Mesodermal cell (in vitro differentiated cells): ENCODE measurements at regions not wholly inside any gene's neighbourhood (a gene's known extent, or its start where the extent isn't known, plus 50 kb on each side); places are given as distances from the start of the nearest gene placed in this dataset.
"Not testable (repeated sequence)": the region's sequence is repeated elsewhere in the genome, so short reads cannot be mapped to it uniquely, and the experiment has no call there.

Experiments
- H3K27ac ChIP-seq: 2 replicates; pipeline ENCODE4 v1.7.0; 2013; ENCODE audit warnings: mild to moderate bottlenecking, low read depth, low read length, moderate library complexity; ENCODE audit not compliant: severe bottlenecking
- H3K36me3 ChIP-seq: 2 replicates; pipeline ENCODE4 v1.7.1; 2013; ENCODE audit warnings: mild to moderate bottlenecking, low read length, moderate library complexity; ENCODE audit not compliant: control insufficient read depth, insufficient read depth
- H3K4me1 ChIP-seq: one replicate; pipeline ENCODE4 v1.7.1; 2013; ENCODE audit warnings: mild to moderate bottlenecking, low read length; ENCODE audit not compliant: insufficient read depth, control insufficient read depth, poor library complexity, severe bottlenecking
- H3K4me3 ChIP-seq: 2 replicates; pipeline ENCODE4 v1.7.0; 2013; ENCODE audit warnings: low read length, control low read depth, mild to moderate bottlenecking; ENCODE audit not compliant: insufficient read depth, poor library complexity, severe bottlenecking; ENCODE audit errors: extremely low read depth
- H3K9me3 ChIP-seq: 2 replicates; pipeline ENCODE4 v1.7.1; 2013; ENCODE audit warnings: mild to moderate bottlenecking, low read length, moderate library complexity; ENCODE audit not compliant: control insufficient read depth
- WGBS, 2 experiments: methylation state at CpG; one replicate each; pipeline ENCODE4 v1.1.5; 2013; ENCODE audit warnings: missing lambda C conversion rate in 2 of 2; ENCODE audit not compliant: insufficient coverage in 2 of 2; 5-methylcytosine and 5-hydroxymethylcytosine counted together

- H3K4me3 ChIP-seq, H3K4me1 ChIP-seq, H3K27ac ChIP-seq, H3K9me3 ChIP-seq, H3K36me3 ChIP-seq: not testable (repeated sequence)
- WGBS, 2 experiments: 74 to 100% methylated on average over 1 to 4 of the region's 5 CpGs
Measured at GRCh38 chr3:181324516-181324915, 335.0 kb upstream of the DNAJC19 start.

GRCh38 chr3:181318321-181318720 is 328.8 kb upstream of the DNAJC19 start:
- H3K36me3 ChIP-seq: no peaks in the 10 kb centered on the region
- no peak overlapping the region for H3K4me3 ChIP-seq
- H3K4me1 ChIP-seq: no peaks in the 10 kb centered on the region
- H3K9me3 ChIP-seq: no peaks in the 10 kb centered on the region
- no peak overlapping the region for H3K27ac ChIP-seq

- Histone ChIP-seq H3K4me1 (no peaks in the 10 kb centered on the region), H3K9me3 (no peaks in the 10 kb centered on the region), H3K36me3 (no peaks in the 10 kb centered on the region), H3K27ac (no peak overlapping the region), H3K4me3 (no peak overlapping the region)
- WGBS, 2 experiments: 67 to 75% methylated on average over 2 of the region's 3 CpGs
Measured at GRCh38 chr3:181317508-181317907, 328.0 kb upstream of the DNAJC19 start.

- H3K9me3 ChIP-seq: no peaks in the 10 kb centered on the region
- no peak overlapping the region for H3K4me3 ChIP-seq
- no CpG with 5 or more reads among the region's 1 CpG for WGBS, 2 experiments
Measured at GRCh38 chr3:181316482-181316881, 326.9 kb upstream of the DNAJC19 start.

GRCh38 chr3:181313335-181313734 is 323.8 kb upstream of the DNAJC19 start:
- WGBS, 2 experiments: 63 to 71% methylated on average over 4 to 5 of the region's 5 CpGs
- Histone ChIP-seq H3K27ac (no peak overlapping the region), H3K9me3 (no peaks in the 10 kb centered on the region), H3K36me3 (no peaks in the 10 kb centered on the region), H3K4me3 (no peak overlapping the region), H3K4me1 (no peaks in the 10 kb centered on the region)

More at GRCh38 chr3:181316482-181316881, 326.9 kb upstream of the DNAJC19 start:
- Histone ChIP-seq H3K4me1 (no peaks in the 10 kb centered on the region), H3K36me3 (no peaks in the 10 kb centered on the region), H3K27ac (no peak overlapping the region)

- H3K4me3 ChIP-seq: no peak overlapping the region
- no peak overlapping the region for H3K27ac ChIP-seq
- H3K36me3 ChIP-seq: no peaks in the 10 kb centered on the region
- WGBS, 2 experiments: 92 to 93% methylated on average over 2 to 3 of the region's 6 CpGs
- no peaks in the 10 kb centered on the region for H3K9me3 ChIP-seq
- no peaks in the 10 kb centered on the region for H3K4me1 ChIP-seq
Measured at GRCh38 chr3:181311186-181311585, 321.6 kb upstream of the DNAJC19 start.

GRCh38 chr3:181302960-181303359 is 313.4 kb upstream of the DNAJC19 start:
- Histone ChIP-seq H3K9me3 (no peaks in the 10 kb centered on the region), H3K4me3 (no peak overlapping the region), H3K36me3 (no peaks in the 10 kb centered on the region), H3K4me1 (no peaks in the 10 kb centered on the region), H3K27ac (no peak overlapping the region)
- WGBS, 2 experiments: no CpG with 5 or more reads among the region's 2 CpGs

- Histone ChIP-seq H3K36me3 (no peaks in the 10 kb centered on the region), H3K27ac (no peak overlapping the region)
- no CpG with 5 or more reads among the region's 2 CpGs for WGBS, 2 experiments
Measured at GRCh38 chr3:181300033-181300432, 310.5 kb upstream of the DNAJC19 start.

GRCh38 chr3:181298421-181298820 is 308.9 kb upstream of the DNAJC19 start:
- no peaks in the 10 kb centered on the region for H3K9me3 ChIP-seq
- no peak overlapping the region for H3K27ac ChIP-seq
- H3K36me3 ChIP-seq: no peaks in the 10 kb centered on the region
- 79 to 85% methylated on average over 2 of the region's 3 CpGs for WGBS, 2 experiments
- no peak overlapping the region for H3K4me3 ChIP-seq
- no peaks in the 10 kb centered on the region for H3K4me1 ChIP-seq

More at GRCh38 chr3:181300033-181300432, 310.5 kb upstream of the DNAJC19 start:
- no peak overlapping the region for H3K4me3 ChIP-seq
- H3K9me3 ChIP-seq: no peaks in the 10 kb centered on the region
- H3K4me1 ChIP-seq: no peaks in the 10 kb centered on the region

GRCh38 chr3:181292984-181293383 is 303.4 kb upstream of the DNAJC19 start:
- Histone ChIP-seq H3K36me3 (no peaks in the 10 kb centered on the region), H3K27ac (no peak overlapping the region), H3K4me3 (no peak overlapping the region), H3K4me1 (no peaks in the 10 kb centered on the region), H3K9me3 (no peaks in the 10 kb centered on the region)
- WGBS, 2 experiments: no CpG with 5 or more reads among the region's 1 CpG

- no peaks in the 10 kb centered on the region for H3K9me3 ChIP-seq
- H3K4me1 ChIP-seq: no peaks in the 10 kb centered on the region
- WGBS, 2 experiments: 69% methylated on average over 3 of the region's 3 CpGs; no CpG with 5 or more reads in 1 of the 2 experiments
- H3K36me3 ChIP-seq: no peaks in the 10 kb centered on the region
- no peak overlapping the region for H3K27ac ChIP-seq
- H3K4me3 ChIP-seq: no peak overlapping the region
Measured at GRCh38 chr3:181290941-181291340, 301.4 kb upstream of the DNAJC19 start.
